Neural cell (in vitro differentiated cells): ENCODE measurements at regions not wholly inside any gene's neighbourhood (a gene's known extent, or its start where the extent isn't known, plus 50 kb on each side); places are given as distances from the start of the nearest gene placed in this dataset.

Experiments used
- H2AFZ ChIP-seq: fragments of 200-600, 300-800 bp; sonication (generic), shearing (Covaris generic); 2 replicates; pipeline ENCODE4 v1.6.0; 2014; ENCODE audit warnings: low read depth, mild to moderate bottlenecking, antibody characterized with exemption, low read length, moderate library complexity
- H3F3A ChIP-seq: fragments of 200-600 bp; shearing (Covaris generic); 2 replicates; pipeline ENCODE4 v1.6.1; 2016; ENCODE audit warnings: mild to moderate bottlenecking, moderate library complexity, mixed read lengths, antibody characterized with exemption, low read length; ENCODE audit not compliant: insufficient read depth, poor library complexity, severe bottlenecking
- H3K27ac ChIP-seq: fragments of 200-600, 300-800 bp; sonication (generic), shearing (Covaris generic); 2 replicates; pipeline ENCODE4 v1.5.1; 2014; ENCODE audit warnings: mild to moderate bottlenecking, low read length, moderate library complexity
- H3K27me3 ChIP-seq: fragments of 300-800, 200-600 bp; sonication (generic), shearing (Covaris generic); 2 replicates; pipeline ENCODE4 v1.6.0; 2014; ENCODE audit warnings: mild to moderate bottlenecking, low read depth, low read length, moderate library complexity; ENCODE audit not compliant: insufficient read depth
- H3K36me3 ChIP-seq: fragments of 300-800, 200-600 bp; sonication (generic), shearing (Covaris generic); 2 replicates; pipeline ENCODE4 v1.5.1; 2014; ENCODE audit warnings: mild to moderate bottlenecking, antibody characterized with exemption, low read length, moderate library complexity; ENCODE audit not compliant: insufficient read depth
- H3K4me2 ChIP-seq: fragments of 300-800, 200-600 bp; sonication (generic), shearing (Covaris generic); 2 replicates; pipeline ENCODE4 v1.6.0; 2014; ENCODE audit warnings: mild to moderate bottlenecking, low read length
- H3K4me3 ChIP-seq: fragments of 300-800, 200-600 bp; sonication (generic), shearing (Covaris generic); 2 replicates; pipeline ENCODE4 v1.5.1; 2014; ENCODE audit warnings: mild to moderate bottlenecking, low read length, moderate library complexity
- H3K79me2 ChIP-seq: fragments of 200-600 bp; shearing (Covaris generic); replicated peaks from 2 replicates; pipeline ENCODE4 v1.6.0; 2014; ENCODE audit warnings: mild to moderate bottlenecking, low read length, moderate library complexity; ENCODE audit not compliant: insufficient read depth
- H3K9ac ChIP-seq: fragments of 300-800, 200-600 bp; sonication (generic), shearing (Covaris generic); 2 replicates; pipeline ENCODE4 v1.6.1; 2016; ENCODE audit warnings: mild to moderate bottlenecking, low read length, mixed read lengths
- H3K9me2 ChIP-seq: fragments of 200-600 bp; shearing (Covaris generic); 2 replicates; pipeline ENCODE4 v1.6.1; 2016; ENCODE audit warnings: mild to moderate bottlenecking, low read length, mixed read lengths; ENCODE audit not compliant: insufficient read depth
- H3K9me3 ChIP-seq: fragments of 200-600, 300-800 bp; sonication (generic), shearing (Covaris generic); 2 replicates; pipeline ENCODE4 v1.6.1; 2016; ENCODE audit warnings: mild to moderate bottlenecking, mixed run types, low read length, moderate library complexity, mixed read lengths
- H4K20me1 ChIP-seq: fragments of 200-600 bp; shearing (Covaris generic); 2 replicates; pipeline ENCODE4 v1.6.1; 2016; ENCODE audit warnings: mild to moderate bottlenecking, mixed run types; ENCODE audit not compliant: insufficient read depth
- CTCF ChIP-seq: fragments of 450-650 bp; IDR thresholded peaks from 2 replicates; pipeline ENCODE4 v1.5.1; 2014; ENCODE audit warnings: antibody characterized with exemption, mild to moderate bottlenecking, moderate library complexity; ENCODE audit not compliant: poor library complexity, severe bottlenecking
- EP300 ChIP-seq: fragments of 450-650 bp; conservative IDR thresholded peaks from 2 replicates; pipeline ENCODE4 v1.6.1; 2014; ENCODE audit warnings: antibody characterized with exemption, mild to moderate bottlenecking, moderate library complexity; ENCODE audit not compliant: poor library complexity, severe bottlenecking
- EZH2 ChIP-seq: fragments of 200-600, 300-800 bp; shearing (Covaris generic), sonication (generic); IDR thresholded peaks from 2 replicates; pipeline ENCODE4 v1.6.1; 2014; ENCODE audit warnings: antibody characterized with exemption, low read length, borderline replicate concordance, mild to moderate bottlenecking; ENCODE audit not compliant: insufficient read depth, poor library complexity, severe bottlenecking
- MXI1 ChIP-seq: fragments of 450-650 bp; conservative IDR thresholded peaks from 2 replicates; pipeline ENCODE4 v1.6.1; 2014; ENCODE audit warnings: antibody characterized with exemption, mild to moderate bottlenecking; ENCODE audit not compliant: poor library complexity, severe bottlenecking
- POLR2AphosphoS5 ChIP-seq: IDR thresholded peaks from 2 replicates; pipeline ENCODE4 v1.6.1; 2012
- RAD21 ChIP-seq: fragments of 450-650 bp; conservative IDR thresholded peaks from 2 replicates; pipeline ENCODE4 v1.6.1; 2014; ENCODE audit warnings: antibody characterized with exemption, mild to moderate bottlenecking, moderate library complexity
- REST ChIP-seq: IDR thresholded peaks from 2 replicates; pipeline ENCODE4 v1.6.1; 2012; ENCODE audit warnings: borderline replicate concordance
- SMC3 ChIP-seq: fragments of 450-650 bp; conservative IDR thresholded peaks from 2 replicates; pipeline ENCODE4 v1.6.1; 2014; ENCODE audit warnings: antibody characterized with exemption, mild to moderate bottlenecking, moderate library complexity; ENCODE audit not compliant: poor library complexity
- TAF1 ChIP-seq: IDR thresholded peaks from 2 replicates; pipeline ENCODE4 v1.6.1; 2012; ENCODE audit warnings: low read depth

- Histone ChIP-seq H3K27ac (no peak overlapping the region), H4K20me1 (no peaks in the 10 kb centered on the region), H3K9me3 (no peaks in the 10 kb centered on the region), H3K79me2 (no peaks in the 10 kb centered on the region), H3K9ac (no peak overlapping the region), H3K9me2 (no peaks in the 10 kb centered on the region), H3F3A (no peaks in the 10 kb centered on the region), H3K4me2 (no peak overlapping the region), H3K36me3 (no peaks in the 10 kb centered on the region), H3K27me3 (no peaks in the 10 kb centered on the region), H3K4me3 (no peak overlapping the region), H2AFZ (no peak overlapping the region)
- no peak for TF ChIP-seq TAF1
- no peak for TF ChIP-seq EZH2
- no peak for TF ChIP-seq POLR2AphosphoS5
- TF ChIP-seq MXI1, result no peak
- TF ChIP-seq SMC3, result no peak
- no peak for TF ChIP-seq REST
- TF ChIP-seq CTCF, result no peak
- no peak for TF ChIP-seq EP300
- TF ChIP-seq RAD21, result no peak
These were observed 151.8 kb upstream of the PDE7B start for GRCh38 chr6:135699705-135700104.

- no peaks in the 10 kb centered on the region for H3F3A ChIP-seq
- H3K9ac ChIP-seq, result no peak overlapping the region
- H3K27ac ChIP-seq, result no peak overlapping the region
- H3K4me2 ChIP-seq, result no peak overlapping the region
- peaks cover 4% of the 10 kb centered on the region for H3K27me3 ChIP-seq
- no peaks in the 10 kb centered on the region for H3K9me3 ChIP-seq
- no peak overlapping the region for H2AFZ ChIP-seq
- no peaks in the 10 kb centered on the region for H3K9me2 ChIP-seq
- TF ChIP-seq MXI1 (no peak), RAD21 (no peak)
- H3K4me3 ChIP-seq, result no peak overlapping the region
- H3K36me3 ChIP-seq, result no peaks in the 10 kb centered on the region
- no peaks in the 10 kb centered on the region for H3K79me2 ChIP-seq
- H4K20me1 ChIP-seq, result no peaks in the 10 kb centered on the region
These were observed 150.1 kb upstream of the PDE7B start for GRCh38 chr6:135701426-135701825.

GRCh38 chr6:135703007-135703406 is 148.5 kb upstream of the PDE7B start:
- H3F3A ChIP-seq, result no peaks in the 10 kb centered on the region
- H3K27me3 ChIP-seq, result peaks cover 12% of the 10 kb centered on the region
- H3K9me3 ChIP-seq, result no peaks in the 10 kb centered on the region
- no peaks in the 10 kb centered on the region for H3K79me2 ChIP-seq
- H3K4me2 ChIP-seq, result no peak overlapping the region
- H3K9me2 ChIP-seq, result no peaks in the 10 kb centered on the region
- no peaks in the 10 kb centered on the region for H3K36me3 ChIP-seq
- H3K27ac ChIP-seq, result no peak overlapping the region
- no peak for TF ChIP-seq TAF1
- no peak for TF ChIP-seq EP300
- H3K4me3 ChIP-seq, result no peak overlapping the region
- H3K9ac ChIP-seq, result no peak overlapping the region
- H4K20me1 ChIP-seq, result no peaks in the 10 kb centered on the region
- H2AFZ ChIP-seq, result no peak overlapping the region
